ENCODE measurements at regions not wholly inside any gene's neighbourhood (a gene's known extent, or its start where the extent isn't known, plus 50 kb on each side); places are given as distances from the start of the nearest gene placed in this dataset.

GRCh38 chr5:77844623-77845323, 68.6 kb upstream of the TBCA start:
- no peak for DNase-seq (ENCODE audit: low spot score)

- DNase-seq (ENCODE audit: low spot score), result no peak
Observed at GRCh38 chr5:77844373-77844622, 68.2 kb upstream of the TBCA start.

- no peak for DNase-seq (ENCODE audit: low spot score)
Observed at GRCh38 chr5:77843570-77844372, 67.6 kb upstream of the TBCA start.

GRCh38 chr5:77842243-77842642, 66.1 kb upstream of the TBCA start:
- no peak for DNase-seq (ENCODE audit: low spot score)

- no peak for DNase-seq (ENCODE audit: low spot score)
Observed at GRCh38 chr5:77841616-77842015, 65.5 kb upstream of the TBCA start.

- DNase-seq (ENCODE audit: low spot score), result no peak
Observed at GRCh38 chr5:77840930-77841329, 64.8 kb upstream of the TBCA start.

GRCh38 chr5:77839691-77840090, 63.6 kb upstream of the TBCA start:
- no peak for DNase-seq (ENCODE audit: low spot score)

- DNase-seq (ENCODE audit: low spot score), result no peak
Observed at GRCh38 chr5:77832938-77833337, 56.8 kb upstream of the TBCA start.

- DNase-seq (ENCODE audit: low spot score), result no peak
Observed at GRCh38 chr5:77832166-77832770, 56.1 kb upstream of the TBCA start.

- no peak for DNase-seq (ENCODE audit: low spot score)
Observed at GRCh38 chr5:77828445-77828844, 52.3 kb upstream of the TBCA start.

Measured in HuH-7 (cell line).